ENCODE measurements at regions not wholly inside any gene's neighbourhood (a gene's known extent, or its start where the extent isn't known, plus 50 kb on each side); places are given as distances from the start of the nearest gene placed in this dataset.

DNA sequence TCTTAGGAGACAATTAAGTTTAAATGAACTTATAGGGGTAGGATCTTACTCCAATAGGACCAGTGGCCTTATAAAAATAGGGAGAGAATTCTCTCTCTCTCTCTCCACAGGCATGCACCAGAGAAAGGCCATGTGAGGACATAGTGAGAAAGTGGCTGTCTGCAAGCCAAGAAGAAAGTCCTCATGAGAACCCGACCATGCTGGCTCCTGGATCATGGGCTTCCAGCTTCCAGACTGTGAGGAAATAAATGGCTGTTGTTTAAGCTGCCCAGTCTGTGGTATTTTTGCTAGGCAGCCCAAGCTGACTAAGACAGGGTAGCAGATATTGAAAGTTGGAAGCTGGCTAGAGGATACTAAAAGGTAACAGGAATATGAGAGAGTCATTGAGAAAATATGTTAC, 454.0 kb downstream of the NBAS start:
- no peak for DNase-seq

DNA sequence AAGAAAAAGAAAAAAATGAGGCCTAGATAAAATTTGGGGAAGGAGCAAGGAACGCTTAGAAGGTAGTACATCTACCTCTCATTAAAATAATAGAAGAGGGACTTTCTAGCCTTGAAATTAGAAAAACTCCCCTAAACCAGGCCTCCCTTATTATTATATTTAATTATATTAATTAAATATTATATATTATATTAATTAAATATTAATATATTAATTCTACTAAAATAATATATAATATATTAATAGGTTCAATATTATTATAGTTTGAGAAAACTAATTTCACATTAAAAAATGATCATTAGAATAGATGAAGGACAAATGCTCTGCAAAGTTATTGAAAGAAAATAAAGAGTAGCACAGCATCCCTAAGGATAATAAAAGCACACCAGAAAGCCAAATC, 449.4 kb downstream of the NBAS start:
- no peak for DNase-seq

DNA sequence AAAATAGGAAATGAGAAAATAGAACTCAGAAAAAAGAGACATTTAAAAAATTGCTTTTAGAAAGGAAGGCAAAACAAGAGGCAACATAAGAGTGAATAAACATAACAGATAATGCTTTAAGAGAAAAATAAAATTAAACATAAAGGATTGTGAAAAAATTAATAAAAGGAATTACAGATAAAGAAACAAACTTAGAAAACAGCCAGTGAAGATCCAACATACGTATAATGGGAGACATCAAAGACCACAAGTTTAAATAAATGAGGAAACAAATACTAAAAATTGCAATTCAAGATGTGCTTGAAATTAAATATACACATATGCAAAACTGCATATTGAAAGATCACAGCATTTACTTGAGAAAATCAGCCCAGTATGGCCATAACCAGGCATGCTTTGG, 448.9 kb downstream of the NBAS start:
- DNase-seq, result peak; percentile 55

DNA sequence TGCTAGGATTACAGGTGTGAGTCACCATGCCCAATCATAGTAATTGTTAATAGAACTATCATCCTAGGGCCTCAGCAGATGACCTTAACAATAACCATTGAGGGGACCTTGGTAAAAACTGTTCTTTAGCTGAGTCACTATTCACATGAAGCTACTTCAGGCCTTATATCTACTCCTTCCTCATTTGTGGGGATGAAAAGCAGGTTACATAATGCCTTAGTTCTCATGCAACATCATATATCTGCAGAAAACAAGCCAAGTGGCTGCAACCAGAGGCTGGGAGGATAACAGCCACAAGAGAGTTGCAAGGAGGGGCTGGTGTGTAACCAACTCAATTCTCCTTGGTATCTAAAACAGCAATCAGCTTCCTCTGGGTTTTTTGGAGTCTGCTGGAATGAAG, 445.4 kb downstream of the NBAS start:
- peak; percentile 93 for DNase-seq

DNA sequence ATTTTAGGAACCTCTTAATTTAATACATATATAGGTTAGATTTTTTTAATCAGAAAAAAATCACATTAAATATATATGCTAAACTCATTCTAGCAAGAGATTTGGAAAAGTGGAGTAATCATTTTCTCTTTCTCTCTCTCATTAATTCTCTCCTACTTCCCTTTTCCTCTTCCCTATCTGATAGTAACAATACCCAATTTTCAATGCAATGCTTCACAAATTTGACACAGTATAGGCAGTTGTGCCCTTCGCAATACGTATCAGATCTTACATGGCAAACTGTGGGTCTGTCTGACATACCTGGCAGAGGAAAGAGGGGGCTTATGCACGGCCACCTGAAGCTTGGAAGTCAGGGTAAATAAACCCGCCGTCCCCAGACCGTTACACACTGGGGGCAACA, 444.3 kb downstream of the NBAS start:
- peak; percentile 28 for DNase-seq

All from OCI-M1 (cell line).